ENCODE measurements at regions not wholly inside any gene's neighbourhood (a gene's known extent, or its start where the extent isn't known, plus 50 kb on each side); places are given as distances from the start of the nearest gene placed in this dataset.

GRCh38 chr19:28905996-28906395, 307.0 kb downstream of the UQCRFS1 start:
- TF ChIP-seq CTCF (IDR thresholded peaks at IDR 0.05; ENCODE audit: low read depth, low read length) = no peak
- no peak for TF ChIP-seq MAX (IDR thresholded peaks at IDR 0.05; ENCODE audit: low read depth, low read length)
- no peak for TF ChIP-seq POLR2A (IDR thresholded peaks at IDR 0.05; ENCODE audit: extremely low read depth, insufficient read length)
